CMK (cell line): ENCODE measurements at regions not wholly inside any gene's neighbourhood (a gene's known extent, or its start where the extent isn't known, plus 50 kb on each side); places are given as distances from the start of the nearest gene placed in this dataset.

ENCODE experiments used
- DNase-seq: peaks from one replicate; pipeline ENCODE4 v3.0.0-alpha.2; 2010; ENCODE audit warnings: low read depth

GRCh38 chr2:221822416-221822815 is 250.3 kb upstream of the EPHA4 start:
- DNase-seq = no peak

GRCh38 chr2:221818616-221819320 is 246.7 kb upstream of the EPHA4 start:
- no peak for DNase-seq

- DNase-seq = no peak
Observed at GRCh38 chr2:221817878-221818277, 245.8 kb upstream of the EPHA4 start.

- DNase-seq = no peak
Observed at GRCh38 chr2:221817052-221817451, 244.9 kb upstream of the EPHA4 start.

- no peak for DNase-seq
Observed at GRCh38 chr2:221816566-221816965, 244.5 kb upstream of the EPHA4 start.

- DNase-seq = no peak
Observed at GRCh38 chr2:221810650-221811049, 238.5 kb upstream of the EPHA4 start.

- DNase-seq = no peak
Observed at GRCh38 chr2:221810245-221810644, 238.1 kb upstream of the EPHA4 start.

- no peak for DNase-seq
Observed at GRCh38 chr2:221808488-221808887, 236.4 kb upstream of the EPHA4 start.

- DNase-seq = no peak
Observed at GRCh38 chr2:221807706-221808105, 235.6 kb upstream of the EPHA4 start.

GRCh38 chr2:221802089-221802488 is 230.0 kb upstream of the EPHA4 start:
- DNase-seq = no peak

- no peak for DNase-seq
Observed at GRCh38 chr2:221792971-221793521, 220.9 kb upstream of the EPHA4 start.

- DNase-seq = no peak
Observed at GRCh38 chr2:221791844-221792243, 219.7 kb upstream of the EPHA4 start.

GRCh38 chr2:221787561-221787960 is 215.5 kb upstream of the EPHA4 start:
- no peak for DNase-seq

GRCh38 chr2:221786297-221786926 is 214.3 kb upstream of the EPHA4 start:
- DNase-seq = no peak

GRCh38 chr2:221780281-221780688 is 208.2 kb upstream of the EPHA4 start:
- no peak for DNase-seq

- DNase-seq = no peak
Observed at GRCh38 chr2:221779614-221780067, 207.5 kb upstream of the EPHA4 start.

- no peak for DNase-seq
Observed at GRCh38 chr2:221778025-221778424, 205.9 kb upstream of the EPHA4 start.

- DNase-seq = no peak
Observed at GRCh38 chr2:221777119-221777518, 205.0 kb upstream of the EPHA4 start.

- no peak for DNase-seq
Observed at GRCh38 chr2:221775096-221775495, 203.0 kb upstream of the EPHA4 start.

GRCh38 chr2:221774136-221774535 is 202.0 kb upstream of the EPHA4 start:
- no peak for DNase-seq

GRCh38 chr2:221771297-221771696 is 199.2 kb upstream of the EPHA4 start:
- DNase-seq = no peak

- DNase-seq = no peak
Observed at GRCh38 chr2:221767106-221768012, 195.3 kb upstream of the EPHA4 start.
